NCI-H345 (cell line): ENCODE measurements at regions not wholly inside any gene's neighbourhood (a gene's known extent, or its start where the extent isn't known, plus 50 kb on each side); places are given as distances from the start of the nearest gene placed in this dataset.
"Not testable (repeated sequence)": the region's sequence is repeated elsewhere in the genome, so short reads cannot be mapped to it uniquely, and the experiment has no call there.

Source experiments
- DNase-seq: peaks from one replicate; lab custom pipeline; 2025; lab: John Stamatoyannopoulos, UW

DNA sequence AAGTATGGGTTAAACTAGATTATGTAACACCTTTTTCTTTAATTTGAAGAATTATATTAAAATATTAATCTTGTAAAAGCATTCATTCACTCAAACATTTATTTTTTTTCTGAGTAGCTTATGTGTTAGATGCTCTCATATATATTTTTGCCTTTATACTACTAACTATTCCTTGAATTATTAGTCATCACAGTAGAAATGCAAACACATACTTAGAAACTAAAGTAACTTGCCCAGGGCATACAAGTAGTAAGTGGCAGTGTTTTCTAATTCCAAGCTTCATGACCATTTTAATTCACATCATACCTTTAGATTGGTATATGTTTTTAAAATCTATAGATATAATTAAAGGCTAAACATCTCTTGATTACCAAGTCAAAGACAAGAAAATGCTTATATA is 1271.0 kb downstream of the BRINP3 start:
- DNase-seq: no peak

DNA sequence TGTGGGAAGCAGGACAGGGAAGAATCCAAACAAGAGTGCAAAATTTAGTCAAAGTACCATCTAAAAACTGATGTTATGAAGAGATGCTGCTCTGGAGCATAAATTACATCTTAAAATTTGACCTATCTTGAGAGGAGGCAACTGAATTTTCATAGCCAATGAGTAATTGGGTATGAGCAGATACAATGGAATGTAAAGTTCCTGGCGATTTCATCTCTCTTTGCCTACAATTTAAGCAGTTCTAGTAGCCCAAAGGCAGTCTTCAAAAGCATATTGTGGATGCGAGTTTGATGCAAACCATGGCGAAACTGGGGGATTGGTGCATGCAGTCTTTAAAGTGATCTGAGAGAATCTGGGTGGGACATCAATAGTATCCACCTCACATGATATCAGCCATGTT is 1265.9 kb downstream of the BRINP3 start:
- DNase-seq: no peak

DNA sequence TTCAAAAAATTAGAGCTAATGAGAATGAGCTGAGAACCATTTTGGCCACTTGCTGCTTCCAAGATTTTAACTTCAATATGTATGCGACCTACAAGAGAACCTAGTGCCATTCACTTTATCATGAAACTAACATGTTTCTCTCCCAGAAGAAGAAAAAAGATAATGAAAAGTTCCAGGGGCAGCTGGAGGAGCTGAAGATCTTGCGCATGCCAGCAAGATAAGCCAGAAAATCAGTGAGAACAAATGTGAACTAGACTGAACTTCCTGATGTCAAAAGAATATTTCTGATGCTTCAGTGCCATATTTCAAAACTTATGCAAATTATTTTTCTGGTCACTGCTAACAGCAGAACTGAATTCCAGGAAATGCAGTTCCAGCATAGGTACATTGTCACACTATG is 1265.1 kb downstream of the BRINP3 start:
- no peak for DNase-seq

DNA sequence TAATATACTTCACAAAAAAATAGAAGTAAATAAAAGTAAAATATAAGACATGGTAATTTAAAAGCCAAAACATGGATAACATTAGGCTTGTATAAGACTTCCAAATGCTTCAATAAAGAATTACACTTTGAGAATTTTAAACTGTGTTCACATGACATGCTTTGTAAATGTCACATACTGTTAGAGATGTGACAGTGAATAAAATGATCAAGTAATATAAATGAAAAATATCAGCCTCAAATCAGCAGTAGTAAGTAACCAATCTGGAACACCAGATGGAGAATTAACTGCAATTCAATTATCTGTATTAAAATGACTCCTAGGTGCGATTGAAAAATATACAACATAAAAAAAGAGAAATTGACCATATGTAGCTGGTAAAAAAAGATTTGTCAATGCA is 1260.8 kb downstream of the BRINP3 start:
- no peak for DNase-seq

DNA sequence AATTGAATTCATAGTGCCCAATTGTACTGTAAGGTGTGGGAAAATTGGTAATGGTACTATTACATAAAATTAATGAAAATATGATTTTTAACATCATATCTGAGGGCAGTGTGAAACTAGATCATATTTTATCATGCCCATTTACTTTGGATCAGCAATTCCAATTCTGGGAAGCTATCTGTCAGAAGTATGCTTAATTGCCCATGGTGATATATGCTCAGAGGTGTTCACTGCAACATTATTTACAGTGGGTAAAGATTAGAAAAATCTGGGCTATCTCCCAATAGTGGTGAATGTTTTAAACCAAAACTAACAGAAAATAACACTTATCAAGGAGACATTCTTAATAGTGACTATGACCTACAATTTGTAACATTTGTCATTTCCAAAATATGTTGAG is 1260.0 kb downstream of the BRINP3 start:
- DNase-seq: no peak

DNA sequence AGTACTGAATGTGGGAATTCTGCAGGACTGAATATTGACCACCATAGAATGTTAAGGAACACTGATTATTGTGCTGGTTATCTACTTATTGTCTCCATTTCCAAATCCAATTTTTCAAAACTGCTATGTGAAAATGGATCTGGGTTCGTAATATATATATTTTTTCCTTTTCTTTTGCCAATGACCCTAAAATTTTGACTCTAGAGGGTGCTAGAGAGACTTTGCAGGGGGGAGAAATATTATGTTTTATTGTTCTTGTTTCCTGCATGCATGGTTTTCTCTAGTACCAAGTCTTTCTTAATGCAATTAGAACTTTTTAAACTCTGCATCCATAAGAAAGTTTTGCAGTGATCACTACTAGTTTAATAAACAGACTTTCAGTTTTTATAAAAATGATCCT is 1256.9 kb downstream of the BRINP3 start:
- DNase-seq: no peak

DNA sequence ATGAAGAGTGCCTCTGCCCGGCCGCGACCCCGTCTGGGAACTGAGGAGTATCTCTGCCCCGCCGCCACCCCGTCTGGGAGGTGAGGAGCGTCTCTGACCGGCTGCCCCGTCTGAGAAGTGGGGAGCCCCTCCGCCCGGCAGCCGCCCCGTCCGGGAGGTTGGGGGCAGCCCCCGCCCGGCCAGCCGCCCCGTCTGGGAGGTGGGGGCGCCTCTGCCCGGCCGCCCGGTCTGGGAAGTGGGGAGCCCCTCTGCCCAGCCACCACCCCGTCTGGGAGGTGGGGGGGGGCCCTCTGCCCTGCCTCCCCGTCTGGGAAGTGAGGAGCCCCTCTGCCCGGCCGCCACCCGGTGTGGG is 1251.9 kb downstream of the BRINP3 start:
- DNase-seq: not testable (repeated sequence)

DNA sequence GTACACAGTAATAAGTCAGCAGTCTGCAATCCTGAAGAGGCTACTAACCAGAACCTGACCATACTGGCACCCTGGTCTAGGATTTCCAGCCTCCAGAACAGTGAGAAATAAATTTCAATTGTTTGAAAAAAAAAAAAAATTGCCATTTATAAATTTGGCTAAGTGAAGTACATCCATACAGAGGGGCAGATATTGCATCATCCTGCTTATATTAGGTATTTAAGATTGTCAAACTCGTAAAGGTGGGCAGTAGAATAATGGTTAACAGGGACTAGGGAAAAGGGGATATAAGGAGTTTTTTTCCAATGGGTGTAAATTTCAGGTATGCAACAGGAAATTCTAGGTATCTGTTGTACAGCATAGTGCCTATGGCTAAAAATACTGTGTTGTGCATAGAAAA is 1250.9 kb downstream of the BRINP3 start:
- DNase-seq: no peak

DNA sequence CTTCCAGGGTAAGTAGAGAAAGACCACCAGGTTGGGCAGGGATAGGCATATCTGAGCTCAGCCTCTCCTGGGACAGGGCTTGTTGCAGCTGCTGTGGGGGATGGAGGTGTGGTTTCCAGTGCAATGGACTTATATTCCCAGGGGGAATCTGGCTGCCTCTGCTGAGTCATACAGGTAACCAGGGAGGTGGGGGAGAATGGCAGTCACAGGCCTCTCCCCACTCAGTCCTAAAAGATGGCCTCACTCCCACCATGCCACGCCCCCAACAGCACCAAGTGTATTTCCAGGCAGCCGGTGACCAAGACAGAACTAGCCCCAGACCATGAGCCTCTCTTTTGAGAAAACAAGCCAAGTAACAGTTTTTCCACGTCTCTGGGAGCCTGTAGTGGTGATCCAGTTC is 1240.7 kb downstream of the BRINP3 start:
- peak; percentile 17 for DNase-seq

DNA sequence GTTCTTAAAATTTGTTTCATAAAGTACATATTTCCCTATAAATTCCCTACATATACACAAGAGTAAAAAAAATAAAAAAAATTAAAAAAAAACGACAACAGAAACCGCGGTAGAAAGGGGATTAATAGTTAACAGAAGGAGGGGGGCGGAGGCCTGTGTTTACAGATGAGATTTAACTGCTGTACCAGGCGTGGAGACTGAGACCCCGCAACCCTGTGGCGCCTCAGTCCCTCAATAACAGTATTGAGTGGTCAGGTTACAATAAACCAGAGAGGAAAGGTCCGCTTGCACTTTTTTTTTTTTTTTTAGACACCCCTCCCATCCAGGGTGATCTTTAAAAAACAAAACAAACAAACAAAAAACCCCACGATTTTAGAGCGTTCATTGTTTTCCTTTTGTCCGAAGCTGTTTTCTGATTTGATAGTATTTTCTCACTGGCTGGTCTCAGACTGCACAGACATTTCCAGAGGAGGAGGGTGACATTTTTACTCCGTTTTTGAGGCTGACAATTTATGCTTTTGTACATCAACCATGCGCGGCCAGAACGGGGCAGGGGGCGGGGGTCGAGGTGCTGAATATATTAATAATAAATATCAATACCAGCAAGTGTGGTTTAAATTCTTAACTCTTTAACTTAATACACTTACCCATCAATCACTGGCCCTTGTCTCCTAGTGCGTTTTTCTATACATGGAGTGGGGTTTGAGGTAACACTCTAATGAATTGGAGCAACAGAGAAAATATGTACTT is 1223.9 kb downstream of the BRINP3 start:
- no peak for DNase-seq

DNA sequence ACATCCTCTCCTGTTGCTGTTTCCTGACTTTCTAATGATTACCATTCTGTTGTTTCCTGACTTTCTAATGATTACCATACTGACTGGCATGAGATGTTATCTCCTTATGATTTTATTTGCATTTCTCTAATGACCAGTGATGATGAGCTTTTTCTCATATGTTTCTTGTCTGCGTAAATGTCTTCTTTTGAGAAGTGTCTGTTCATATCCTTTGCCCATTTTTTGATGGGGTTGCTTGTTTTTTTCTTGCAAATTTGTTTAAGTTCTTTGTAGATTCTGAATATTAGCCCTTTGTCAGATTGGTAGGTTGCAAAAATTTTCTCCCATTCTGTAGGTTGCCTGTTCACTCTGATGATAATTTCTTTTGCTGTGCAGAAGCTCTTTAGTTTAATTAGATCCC is 1216.5 kb downstream of the BRINP3 start:
- not testable (repeated sequence) for DNase-seq

DNA sequence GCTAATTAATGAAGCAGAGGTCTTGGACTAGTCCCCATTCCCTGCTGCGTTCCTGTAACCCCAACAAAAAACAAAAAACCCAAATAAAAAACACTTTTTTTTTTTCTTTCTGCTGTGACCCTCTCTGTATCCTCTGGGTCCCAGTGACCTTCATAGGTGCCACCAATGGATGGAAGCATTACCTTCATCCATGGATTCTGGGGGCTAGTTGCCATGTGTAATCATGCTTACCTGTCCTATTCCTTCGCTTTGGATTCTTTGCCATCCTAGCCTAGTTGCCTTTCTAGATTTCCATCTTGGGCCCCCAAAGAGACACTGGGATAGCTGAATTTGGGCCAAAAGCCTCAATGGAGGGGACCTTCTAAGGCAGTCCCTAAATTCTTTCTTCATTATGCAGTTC is 1208.7 kb downstream of the BRINP3 start:
- no peak for DNase-seq

DNA sequence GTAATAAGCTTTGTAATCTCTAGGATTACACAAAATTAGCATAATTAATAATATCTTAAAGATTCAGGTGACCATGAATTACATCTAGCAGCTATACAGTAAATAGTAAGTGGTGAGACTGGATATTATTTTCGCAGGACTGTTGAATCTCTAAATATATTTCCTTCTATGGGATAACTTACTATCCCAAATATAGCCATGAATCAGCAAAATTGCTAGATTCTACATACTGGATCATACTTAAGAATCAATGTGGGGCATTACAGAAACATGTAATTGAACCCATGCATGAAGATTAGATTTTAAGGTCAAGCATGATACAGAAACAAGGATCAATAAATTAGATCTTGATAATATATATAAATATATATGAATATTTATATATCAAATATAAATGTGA is 1203.4 kb downstream of the BRINP3 start:
- no peak for DNase-seq

DNA sequence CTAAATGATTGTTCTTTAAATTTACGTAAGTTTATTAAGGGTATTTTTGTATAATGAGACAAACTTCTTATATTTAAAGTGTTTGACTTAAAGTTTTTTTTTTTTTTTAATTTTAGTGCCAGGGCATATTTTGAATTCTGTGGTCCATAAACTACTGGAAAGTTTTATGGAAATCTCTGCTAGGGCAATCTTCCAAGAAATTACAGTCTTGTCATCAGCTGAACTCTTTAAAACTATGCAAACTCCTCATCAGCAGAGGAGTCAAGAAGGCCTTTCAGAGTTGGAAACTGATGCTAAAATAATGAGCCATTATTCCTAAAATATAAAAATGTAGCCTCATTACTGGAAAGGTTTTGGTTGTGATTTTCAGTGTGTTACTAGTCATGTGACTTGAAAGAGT is 1201.9 kb downstream of the BRINP3 start:
- DNase-seq: no peak

DNA sequence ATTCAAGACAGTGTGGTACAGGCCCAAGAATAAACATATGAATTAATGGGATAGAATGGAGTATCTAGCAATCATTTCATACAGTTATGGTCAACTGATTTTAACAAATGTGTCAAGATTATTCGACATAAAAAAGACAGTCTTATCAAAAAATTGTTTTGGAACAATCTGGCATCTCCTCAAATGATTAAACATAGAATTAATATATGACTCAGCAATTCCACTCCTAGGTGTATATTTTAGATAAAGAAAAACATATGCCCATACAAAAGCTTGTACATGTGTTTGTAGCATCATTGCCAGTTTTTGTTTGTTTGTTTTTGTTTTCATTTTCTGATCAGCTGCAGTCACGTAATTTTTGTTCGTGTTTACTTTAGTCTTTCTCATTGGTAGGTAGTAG is 1188.3 kb downstream of the BRINP3 start:
- DNase-seq: no peak

DNA sequence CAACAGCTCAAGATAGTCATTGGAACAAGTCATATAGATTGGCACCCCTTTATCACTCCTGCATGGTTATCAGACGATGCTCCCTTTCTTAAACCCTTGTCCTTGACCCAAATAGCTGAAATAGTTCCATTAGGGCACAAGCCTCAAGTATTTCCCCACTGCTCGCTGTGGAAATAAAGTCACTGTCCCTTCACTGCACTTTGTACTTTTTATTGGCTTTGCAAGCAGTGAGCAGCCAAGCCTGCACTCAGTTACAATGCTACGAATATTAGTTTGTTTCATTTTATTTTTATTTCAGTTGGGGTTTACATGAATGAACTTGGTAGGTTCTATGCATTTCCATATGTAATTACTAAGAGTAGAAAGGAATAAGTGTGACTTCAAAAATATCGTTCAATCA is 1176.4 kb downstream of the BRINP3 start:
- no peak for DNase-seq

DNA sequence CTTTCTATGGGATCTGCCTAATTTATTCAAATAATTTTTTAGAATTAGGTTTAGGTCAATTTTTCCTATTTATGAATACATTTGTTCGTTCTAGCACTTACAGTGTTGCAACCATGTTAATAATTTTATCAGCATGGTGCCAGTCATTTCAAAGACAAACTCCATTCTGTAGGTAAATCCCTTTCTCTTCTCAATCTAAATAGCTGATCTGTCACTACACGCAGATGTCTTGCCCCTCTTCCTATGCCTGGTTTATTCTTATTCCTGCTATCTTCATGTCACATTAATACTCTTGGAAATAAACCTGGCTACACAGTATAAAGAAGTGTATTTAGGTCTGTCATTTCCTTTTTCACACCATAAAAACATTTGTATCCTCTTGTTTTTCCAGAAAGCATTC is 1172.4 kb downstream of the BRINP3 start:
- no peak for DNase-seq

DNA sequence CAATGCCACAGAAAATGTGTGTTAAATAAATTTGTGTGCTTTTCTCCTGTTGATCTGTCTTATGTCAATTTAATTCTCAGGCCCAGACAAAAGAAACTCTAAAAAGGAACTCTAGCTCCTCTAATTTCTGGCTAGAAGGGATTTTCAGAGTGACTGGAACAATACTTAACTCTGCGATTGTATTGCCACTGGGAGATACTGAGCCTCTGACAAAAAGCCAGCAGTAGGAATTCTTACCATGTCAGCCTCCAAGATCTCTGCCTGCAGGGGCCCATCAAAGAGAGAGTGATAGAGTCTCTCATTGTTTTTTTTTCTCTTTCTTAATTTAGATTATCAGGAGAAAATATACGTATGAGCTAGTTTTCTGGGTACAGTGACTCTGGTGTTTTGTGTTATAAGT is 1165.7 kb downstream of the BRINP3 start:
- no peak for DNase-seq

DNA sequence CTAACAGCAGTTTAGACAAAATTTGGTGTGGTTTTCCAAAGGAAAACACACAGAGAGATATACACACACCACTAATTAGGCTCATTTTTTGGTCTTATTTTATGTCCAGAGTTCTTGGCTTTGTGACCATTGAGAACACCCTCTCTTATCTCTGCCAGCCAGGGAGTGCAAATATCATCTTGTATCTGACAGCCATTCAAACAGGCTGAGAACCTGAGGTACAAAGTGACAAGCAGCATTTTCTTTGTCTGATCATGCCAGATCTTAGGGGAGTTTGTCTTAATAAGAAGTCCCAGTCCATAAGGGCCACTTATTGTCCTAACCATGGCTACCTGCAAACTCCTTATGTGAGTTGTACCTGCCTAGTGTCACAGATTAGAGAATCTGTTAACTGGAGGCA is 1165.2 kb downstream of the BRINP3 start:
- no peak for DNase-seq

DNA sequence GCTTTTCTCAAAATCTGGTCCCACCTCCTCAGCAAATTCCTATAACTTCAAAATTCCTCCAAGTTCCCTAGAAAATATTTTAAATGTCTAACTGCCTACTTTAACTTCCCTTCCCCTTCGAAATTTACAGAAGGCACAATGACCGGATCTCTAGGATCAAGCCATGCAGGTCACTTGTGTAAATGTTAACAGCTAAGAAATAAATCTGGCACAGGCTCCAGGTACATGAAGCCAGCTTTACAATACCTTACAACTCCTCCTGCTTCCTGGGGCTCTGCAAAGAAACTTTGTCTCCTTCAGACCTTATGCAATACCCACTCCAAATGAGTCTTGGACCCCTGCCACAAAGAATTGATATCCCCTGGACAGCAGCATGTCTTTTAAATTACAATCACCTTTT is 1164.2 kb downstream of the BRINP3 start:
- DNase-seq: no peak

DNA sequence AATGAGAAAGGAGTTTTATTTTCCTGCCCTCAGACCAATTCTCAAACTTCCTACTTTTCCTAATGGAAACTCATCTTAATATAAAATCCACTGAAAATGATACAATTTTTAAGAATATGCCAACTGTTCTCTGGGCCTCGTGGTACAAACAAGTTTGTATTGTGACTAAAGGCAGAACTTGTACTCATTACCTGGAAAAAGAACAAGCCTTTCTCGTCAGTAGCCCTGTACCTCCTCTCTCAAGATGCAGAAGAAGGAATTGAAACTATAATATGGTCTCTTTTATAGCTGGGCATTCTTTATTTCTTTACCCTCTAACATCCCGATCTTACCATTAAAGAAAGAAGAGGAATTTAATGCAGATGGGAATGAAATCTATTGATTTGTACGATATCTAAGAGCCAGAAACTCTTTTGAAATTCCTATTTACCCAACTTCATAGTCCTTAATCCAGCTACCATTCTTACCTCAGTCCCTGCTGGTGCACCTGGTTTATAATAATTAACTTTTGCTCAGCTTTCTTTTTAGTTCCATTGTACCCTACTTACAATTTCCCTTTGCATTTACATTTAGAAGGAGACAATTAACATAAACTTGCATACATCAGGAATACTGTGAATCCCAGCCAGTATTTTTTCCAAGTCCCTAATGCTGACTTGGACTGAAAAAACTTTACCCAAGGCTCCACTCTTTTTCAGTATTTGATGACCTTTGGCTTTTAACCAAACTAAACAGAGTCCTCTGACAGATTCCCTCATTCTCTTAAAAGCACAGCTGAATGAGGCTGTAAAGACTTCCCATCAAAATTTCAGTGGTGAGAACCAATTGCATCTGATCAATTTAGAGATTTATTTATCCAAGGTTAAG is 1162.4 kb downstream of the BRINP3 start:
- no peak for DNase-seq

DNA sequence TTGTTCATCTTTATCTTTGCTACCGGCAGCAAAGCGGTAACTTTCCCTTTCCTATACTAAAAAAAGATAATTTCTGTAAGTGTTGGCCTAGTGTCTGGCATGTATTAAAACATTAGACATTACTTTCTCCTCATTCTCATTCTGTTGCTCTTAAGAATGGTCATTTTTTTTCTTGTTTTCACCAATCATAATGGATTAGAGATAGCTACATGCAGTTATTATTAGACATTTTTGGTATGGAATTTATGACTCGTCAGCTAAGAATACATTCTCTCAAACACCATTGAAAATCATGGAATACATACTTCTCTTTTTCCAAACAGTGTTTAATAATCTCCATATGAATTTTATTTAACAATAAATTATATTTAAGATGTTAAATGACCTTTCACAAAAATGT is 1154.6 kb downstream of the BRINP3 start:
- no peak for DNase-seq

DNA sequence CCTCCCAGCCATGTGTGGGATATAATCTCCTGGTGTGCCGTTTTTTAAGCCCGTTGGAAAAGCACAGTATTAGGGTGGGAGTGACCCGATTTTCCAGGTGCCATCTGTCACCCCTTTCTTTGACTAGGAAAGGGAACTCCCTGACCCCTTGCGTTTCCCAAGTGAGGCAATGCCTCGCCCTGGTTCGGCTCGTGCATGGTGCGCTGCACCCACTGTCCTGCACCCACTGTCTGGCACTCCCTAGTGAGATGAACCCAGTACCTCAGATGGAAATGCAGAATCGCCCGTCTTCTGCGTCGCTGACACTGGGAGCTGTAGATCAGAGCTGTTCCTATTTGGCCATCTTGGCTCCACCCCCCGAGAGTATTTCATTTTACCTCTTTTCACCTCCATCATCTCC is 1146.6 kb downstream of the BRINP3 start:
- not testable (repeated sequence) for DNase-seq
